ENCODE measurements at regions not wholly inside any gene's neighbourhood (a gene's known extent, or its start where the extent isn't known, plus 50 kb on each side); places are given as distances from the start of the nearest gene placed in this dataset.

DNA sequence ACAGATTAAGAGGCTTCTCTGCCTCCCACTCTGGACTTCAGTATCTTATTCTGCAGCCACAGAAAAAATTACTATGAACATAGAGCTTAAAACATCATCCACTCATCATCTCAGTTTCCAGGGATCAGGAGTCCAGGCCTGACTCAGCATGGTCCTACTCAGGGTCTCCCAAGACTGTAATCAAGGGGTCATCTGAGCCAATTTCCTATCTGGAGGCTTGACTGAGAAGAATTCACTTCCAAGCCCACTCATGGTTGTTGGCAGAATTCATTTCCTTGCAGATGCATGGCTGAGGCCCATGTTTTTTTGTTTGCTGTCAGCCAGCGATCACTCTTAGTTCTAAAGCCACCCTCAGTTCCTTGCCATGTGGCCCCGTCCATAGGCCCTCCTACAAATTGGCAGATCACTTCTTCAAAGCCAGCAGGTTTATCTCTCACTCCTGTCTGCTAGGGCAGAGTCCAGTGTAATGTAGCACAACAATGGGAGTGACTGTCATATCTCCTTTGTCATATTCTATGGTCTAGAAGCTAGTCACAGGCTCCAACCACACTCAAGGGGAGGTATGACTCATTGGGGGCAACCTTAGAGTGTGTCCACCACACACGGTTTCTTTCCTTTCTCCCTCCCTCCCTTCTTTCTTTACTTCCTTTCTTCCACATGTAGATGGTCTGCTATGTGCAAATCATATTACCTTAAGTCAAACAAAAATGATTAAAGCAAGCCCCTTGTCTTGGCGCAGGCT is 251.6 kb downstream of the QDPR start:
- Histone ChIP-seq H3K27ac (ENCODE audit: low read depth, low read length) (no peak overlapping the region), H3K9me3 (ENCODE audit: control insufficient read depth, insufficient read depth, low read length) (no peaks in the 10 kb centered on the region), H3K36me3 (ENCODE audit: control insufficient read depth, low read length) (no peaks in the 10 kb centered on the region), H4K20me1 (ENCODE audit: control insufficient read depth, insufficient read depth, low read depth, low read length) (no peaks in the 10 kb centered on the region), H3K4me2 (ENCODE audit: low read length) (no peak overlapping the region), H3F3A (ENCODE audit: control insufficient read depth, insufficient read depth) (no peaks in the 10 kb centered on the region), H3K9me2 (replicated peaks; ENCODE audit: control insufficient read depth, low read length) (no peaks in the 10 kb centered on the region), H3K27me3 (ENCODE audit: control insufficient read depth, low read length) (no peaks in the 10 kb centered on the region), H3K79me2 (ENCODE audit: control insufficient read depth, low read length) (no peaks in the 10 kb centered on the region), H3K4me1 (ENCODE audit: control insufficient read depth, low read length) (no peaks in the 10 kb centered on the region), H3K4me3 (ENCODE audit: low read length) (no peak overlapping the region)
- TF ChIP-seq CTCF (IDR thresholded peaks at IDR 0.05; ENCODE audit: low read depth, low read length, poor library complexity, severe bottlenecking): no peak
- no peak for TF ChIP-seq EZH2phosphoT487 (IDR thresholded peaks at IDR 0.05; ENCODE audit: borderline replicate concordance, low read length)

DNA sequence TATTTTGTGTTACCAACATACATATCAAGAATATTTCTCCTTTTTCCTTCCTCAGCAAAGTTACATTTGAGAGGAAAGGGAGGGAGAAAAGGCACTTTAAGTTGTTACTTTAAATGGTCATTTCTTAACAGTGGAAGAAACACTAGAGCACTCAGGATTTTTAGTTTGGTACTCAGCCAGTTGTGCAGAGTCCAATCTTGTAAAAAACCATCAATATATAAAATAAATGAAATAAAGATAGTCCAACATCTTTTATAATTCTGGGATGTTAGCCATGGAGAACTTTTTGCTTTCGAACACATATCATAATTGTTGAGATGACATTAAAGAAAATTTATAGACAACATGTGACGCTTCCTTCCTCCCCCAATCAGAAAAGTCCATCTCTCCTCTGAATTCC is 253.8 kb downstream of the QDPR start:
- H3K4me1 ChIP-seq (ENCODE audit: control insufficient read depth, low read length): no peaks in the 10 kb centered on the region
- H4K20me1 ChIP-seq (ENCODE audit: control insufficient read depth, insufficient read depth, low read depth, low read length): no peaks in the 10 kb centered on the region
- no peaks in the 10 kb centered on the region for H3K27me3 ChIP-seq (ENCODE audit: control insufficient read depth, low read length)
- TF ChIP-seq CTCF (IDR thresholded peaks at IDR 0.05; ENCODE audit: low read depth, low read length, poor library complexity, severe bottlenecking) (no peak), EZH2phosphoT487 (IDR thresholded peaks at IDR 0.05; ENCODE audit: borderline replicate concordance, low read length) (no peak)
- H3K79me2 ChIP-seq (ENCODE audit: control insufficient read depth, low read length): no peaks in the 10 kb centered on the region
- no peak overlapping the region for H3K27ac ChIP-seq (ENCODE audit: low read depth, low read length)
- no peak overlapping the region for H3K4me2 ChIP-seq (ENCODE audit: low read length)
- no peaks in the 10 kb centered on the region for H3K9me2 ChIP-seq (replicated peaks; ENCODE audit: control insufficient read depth, low read length)
- H3F3A ChIP-seq (ENCODE audit: control insufficient read depth, insufficient read depth): no peaks in the 10 kb centered on the region
- no peaks in the 10 kb centered on the region for H3K36me3 ChIP-seq (ENCODE audit: control insufficient read depth, low read length)
- H3K9me3 ChIP-seq (ENCODE audit: control insufficient read depth, insufficient read depth, low read length): no peaks in the 10 kb centered on the region
- no peak overlapping the region for H3K4me3 ChIP-seq (ENCODE audit: low read length)

- Histone ChIP-seq H3F3A (ENCODE audit: control insufficient read depth, insufficient read depth) (no peaks in the 10 kb centered on the region), H3K9me3 (ENCODE audit: control insufficient read depth, insufficient read depth, low read length) (no peaks in the 10 kb centered on the region), H3K4me1 (ENCODE audit: control insufficient read depth, low read length) (no peaks in the 10 kb centered on the region), H3K4me3 (ENCODE audit: low read length) (no peak overlapping the region), H4K20me1 (ENCODE audit: control insufficient read depth, insufficient read depth, low read depth, low read length) (no peaks in the 10 kb centered on the region), H3K27ac (ENCODE audit: low read depth, low read length) (no peak overlapping the region), H3K4me2 (ENCODE audit: low read length) (no peak overlapping the region), H3K27me3 (ENCODE audit: control insufficient read depth, low read length) (no peaks in the 10 kb centered on the region), H3K79me2 (ENCODE audit: control insufficient read depth, low read length) (no peaks in the 10 kb centered on the region), H3K36me3 (ENCODE audit: control insufficient read depth, low read length) (no peaks in the 10 kb centered on the region), H3K9me2 (replicated peaks; ENCODE audit: control insufficient read depth, low read length) (no peaks in the 10 kb centered on the region)
- TF ChIP-seq EZH2phosphoT487 (IDR thresholded peaks at IDR 0.05; ENCODE audit: borderline replicate concordance, low read length) (no peak), CTCF (IDR thresholded peaks at IDR 0.05; ENCODE audit: low read depth, low read length, poor library complexity, severe bottlenecking) (no peak)
These were observed 259.8 kb downstream of the QDPR start for GRCh38 chr4:17252131-17252530.

Data from DOHH2 (cell line).